ENCODE measurements at regions not wholly inside any gene's neighbourhood (a gene's known extent, or its start where the extent isn't known, plus 50 kb on each side); places are given as distances from the start of the nearest gene placed in this dataset.

DNA sequence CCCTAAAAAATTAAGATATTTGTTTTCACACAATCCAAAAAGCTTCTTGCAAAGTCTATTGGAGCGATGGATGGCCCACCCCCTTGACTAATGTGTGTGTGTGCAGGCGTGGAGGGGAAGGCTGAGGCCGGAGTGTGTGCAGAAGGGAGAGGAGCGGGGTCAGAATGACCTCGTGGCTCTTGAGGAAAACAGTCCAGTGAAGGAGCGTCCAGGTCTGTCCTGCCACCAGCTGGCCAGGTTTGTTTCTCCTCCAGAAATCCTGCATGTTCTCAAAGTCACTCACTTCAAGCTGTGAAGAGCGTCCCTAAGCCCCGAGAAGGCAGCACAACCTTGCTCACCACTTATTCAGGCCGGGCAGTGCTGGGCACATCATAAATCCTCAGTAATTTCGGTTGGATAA is 69.5 kb upstream of the SSX2IP start:
- no peak for DNase-seq
- Mint-ChIP-seq H3K36me3 (no peaks in the 10 kb centered on the region), H3K4me1 (peaks cover 5 to 7% (median 7%) of the 10 kb centered on the region in 3 donors), H3K27ac (peak overlapping the region in 1 of 6 donors; percentile 26), H3K4me3 (peak overlapping the region in 3 of 8 donors; percentile 20 to 77 (median 47)), H3K9me3 (no peaks in the 10 kb centered on the region), H3K27me3 (peaks cover 16 to 24% (median 22%) of the 10 kb centered on the region in 3 donors)
- ATAC-seq (ENCODE audit: low read depth in 2 of 2): no peak

DNA sequence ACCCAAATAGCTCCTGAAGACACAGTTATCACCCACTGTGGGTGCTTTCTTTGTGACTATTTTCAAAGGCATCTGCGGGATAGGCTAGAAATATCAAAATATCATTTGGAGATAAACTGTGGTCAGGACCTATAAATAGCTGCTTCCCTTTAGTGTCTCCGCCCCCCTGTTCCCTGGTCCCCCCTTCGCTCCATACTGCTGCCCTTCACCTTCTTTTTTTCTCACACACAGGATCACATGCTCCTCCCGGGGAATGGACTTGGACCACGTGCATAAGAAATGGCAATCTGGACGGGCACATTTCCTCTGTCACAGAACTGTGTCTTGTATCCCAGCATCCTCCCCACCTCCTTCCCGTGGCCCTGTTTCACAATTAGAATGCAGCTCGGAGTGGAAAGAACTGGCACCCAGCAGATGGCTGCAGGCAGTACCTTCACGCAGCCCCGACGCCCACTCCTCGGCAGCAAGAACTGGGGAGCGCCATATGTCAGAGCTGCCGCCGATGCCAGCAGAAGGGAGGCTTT is 68.8 kb upstream of the SSX2IP start:
- Mint-ChIP-seq H3K4me1 (peaks cover 5 to 7% (median 7%) of the 10 kb centered on the region in 3 donors), H3K27me3 (peaks cover 15 to 17% (median 16%) of the 10 kb centered on the region in 3 donors), H3K9me3 (peaks cover 0 to 2% (median 0%) of the 10 kb centered on the region in 7 donors), H3K36me3 (no peaks in the 10 kb centered on the region), H3K27ac (peak overlapping the region in 1 of 6 donors; percentile 57), H3K4me3 (peak overlapping the region in 7 of 8 donors; percentile 7 to 78 (median 27))
- ATAC-seq (ENCODE audit: low read depth in 2 of 2) (peak in 1 of 2 donors; percentile 21), DNase-seq (no peak)

- Mint-ChIP-seq H3K27ac (no peak overlapping the region), H3K4me3 (no peak overlapping the region), H3K27me3 (peaks cover 10 to 18% (median 16%) of the 10 kb centered on the region in 3 donors), H3K9me3 (peaks cover 0 to 2% (median 0%) of the 10 kb centered on the region in 7 donors), H3K36me3 (no peaks in the 10 kb centered on the region), H3K4me1 (peaks cover 5 to 8% (median 8%) of the 10 kb centered on the region in 3 donors)
- DNase-seq (no peak), ATAC-seq (ENCODE audit: low read depth in 2 of 2) (no peak)
Observed at GRCh38 chr1:84758476-84758875, 68.2 kb upstream of the SSX2IP start.

DNA sequence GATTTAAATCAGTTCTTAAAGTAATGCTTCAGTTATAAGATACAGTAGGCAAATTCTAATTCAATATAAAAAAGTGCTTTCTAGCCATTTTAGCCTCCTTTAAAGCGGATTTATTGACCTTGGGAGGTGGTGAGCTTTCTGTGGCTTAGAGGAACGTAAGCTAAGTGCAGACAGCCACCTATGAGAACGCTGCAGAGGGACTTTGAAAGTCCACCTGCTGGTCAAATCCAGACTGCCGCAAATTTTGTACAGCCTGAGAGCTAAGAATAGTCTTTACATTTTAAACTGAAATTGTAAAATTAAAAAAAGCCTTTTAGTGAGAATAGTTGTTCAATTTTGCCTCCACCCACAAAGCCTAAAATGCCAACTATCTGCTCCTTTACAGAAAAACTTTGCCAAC is 67.0 kb upstream of the SSX2IP start:
- H3K36me3 Mint-ChIP-seq: no peaks in the 10 kb centered on the region
- ATAC-seq (ENCODE audit: low read depth in 2 of 2) (no peak), DNase-seq (no peak)
- H3K4me1 Mint-ChIP-seq: peaks cover 8 to 12% (median 11%) of the 10 kb centered on the region in 3 donors
- H3K9me3 Mint-ChIP-seq: peaks cover 0 to 2% (median 0%) of the 10 kb centered on the region in 7 donors
- H3K4me3 Mint-ChIP-seq: no peak overlapping the region
- H3K27me3 Mint-ChIP-seq: peaks cover 10 to 21% (median 16%) of the 10 kb centered on the region in 3 donors
- no peak overlapping the region for H3K27ac Mint-ChIP-seq

DNA sequence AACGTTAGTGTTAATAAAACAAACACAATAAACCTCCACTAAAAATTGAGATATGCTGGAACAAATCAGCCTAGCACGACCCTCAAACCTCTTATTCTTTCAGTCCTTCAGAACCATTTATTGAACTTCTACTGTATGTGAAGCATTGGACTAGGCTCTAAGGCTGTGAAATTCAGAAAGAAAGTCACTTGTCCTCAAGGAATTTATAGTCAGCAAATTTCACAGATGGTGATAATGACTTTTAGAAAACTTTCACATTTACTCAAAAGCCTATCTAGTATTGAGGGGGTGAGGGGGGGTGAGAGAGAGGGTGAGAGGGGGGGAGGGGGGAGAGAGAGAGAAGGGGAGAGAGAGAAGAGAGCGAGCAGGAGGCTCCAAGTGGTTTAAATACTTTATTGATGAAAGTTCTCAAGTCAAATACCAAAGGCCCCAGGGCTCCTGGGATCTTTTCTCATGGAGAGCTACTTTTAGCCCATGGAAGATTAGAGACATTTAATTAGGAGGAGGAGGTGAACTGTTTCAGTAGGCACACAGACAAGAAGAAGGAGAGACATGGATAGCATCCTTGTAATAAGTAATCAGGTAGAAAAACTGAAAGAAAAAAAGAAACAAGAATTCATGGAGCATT is 66.3 kb upstream of the SSX2IP start:
- H3K9me3 Mint-ChIP-seq: peaks cover 0 to 2% (median 0%) of the 10 kb centered on the region in 7 donors
- peaks cover 8 to 12% (median 11%) of the 10 kb centered on the region in 3 donors for H3K4me1 Mint-ChIP-seq
- DNase-seq (no peak), ATAC-seq (ENCODE audit: low read depth in 2 of 2) (no peak)
- H3K27me3 Mint-ChIP-seq: peaks cover 10 to 21% (median 16%) of the 10 kb centered on the region in 3 donors
- no peaks in the 10 kb centered on the region for H3K36me3 Mint-ChIP-seq
- no peak overlapping the region for H3K27ac Mint-ChIP-seq
- no peak overlapping the region for H3K4me3 Mint-ChIP-seq

DNA sequence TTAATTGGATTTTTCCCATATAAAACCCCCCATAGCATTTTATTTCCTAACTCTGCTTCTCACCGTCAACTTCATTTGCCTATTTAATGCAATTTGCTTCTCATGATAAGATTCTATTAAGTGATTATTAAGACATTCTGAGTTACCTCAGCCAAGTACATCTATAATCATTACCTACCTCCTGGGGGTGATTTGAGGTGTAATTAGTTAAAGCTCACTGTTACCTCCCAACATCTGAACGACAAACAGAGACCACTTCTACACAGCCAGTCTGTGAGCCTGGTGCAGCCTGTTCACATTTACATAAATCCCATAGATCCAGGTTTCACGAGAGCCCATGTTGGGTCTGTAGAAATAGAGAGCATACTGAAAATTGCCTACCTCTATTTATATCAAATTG is 65.7 kb upstream of the SSX2IP start:
- no peak for DNase-seq
- Mint-ChIP-seq H3K4me3 (no peak overlapping the region), H3K27ac (no peak overlapping the region), H3K9me3 (peaks cover 0 to 2% (median 0%) of the 10 kb centered on the region in 7 donors), H3K27me3 (peaks cover 13 to 21% (median 16%) of the 10 kb centered on the region in 3 donors), H3K4me1 (peaks cover 8 to 12% (median 11%) of the 10 kb centered on the region in 3 donors), H3K36me3 (no peaks in the 10 kb centered on the region)
- no peak for ATAC-seq (ENCODE audit: low read depth in 2 of 2)

DNA sequence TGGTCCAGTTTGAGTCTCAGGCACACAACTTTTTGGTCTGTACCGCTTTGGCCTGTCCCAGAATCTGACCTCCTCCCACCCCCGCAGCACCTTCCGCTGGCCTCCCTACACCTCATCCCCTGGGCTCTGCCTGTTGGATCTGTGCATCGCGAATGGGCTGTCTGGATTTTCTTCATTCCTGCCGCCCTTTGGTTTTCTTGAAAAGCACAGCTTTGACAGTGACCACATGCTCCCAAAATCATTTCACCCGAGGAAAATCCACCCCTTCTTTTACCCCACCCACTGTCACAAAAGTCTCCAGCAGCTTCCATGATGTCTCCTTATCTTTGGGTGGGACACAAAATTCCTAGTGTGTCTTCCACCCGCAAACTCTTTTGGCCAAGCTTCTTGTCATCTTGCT is 65.0 kb upstream of the SSX2IP start:
- peaks cover 0 to 2% (median 0%) of the 10 kb centered on the region in 7 donors for H3K9me3 Mint-ChIP-seq
- peak overlapping the region in 1 of 6 donors; percentile 75 for H3K27ac Mint-ChIP-seq
- H3K36me3 Mint-ChIP-seq: no peaks in the 10 kb centered on the region
- H3K4me1 Mint-ChIP-seq: peaks cover 8 to 12% (median 11%) of the 10 kb centered on the region in 3 donors
- H3K27me3 Mint-ChIP-seq: peaks cover 13 to 21% (median 16%) of the 10 kb centered on the region in 3 donors
- ATAC-seq (ENCODE audit: low read depth in 2 of 2) (no peak), DNase-seq (no peak)
- H3K4me3 Mint-ChIP-seq: peak overlapping the region in 1 of 8 donors; percentile 7

GRCh38 chr1:84754386-84754703 is 64.1 kb upstream of the SSX2IP start:
- ATAC-seq (ENCODE audit: low read depth in 2 of 2) (no peak), DNase-seq (no peak)
- Mint-ChIP-seq H3K36me3 (no peaks in the 10 kb centered on the region), H3K4me1 (peaks cover 8 to 11% (median 10%) of the 10 kb centered on the region in 3 donors), H3K4me3 (no peak overlapping the region), H3K27me3 (peaks cover 12 to 15% (median 15%) of the 10 kb centered on the region in 3 donors), H3K9me3 (peaks cover 0 to 2% (median 0%) of the 10 kb centered on the region in 7 donors), H3K27ac (no peak overlapping the region)

DNA sequence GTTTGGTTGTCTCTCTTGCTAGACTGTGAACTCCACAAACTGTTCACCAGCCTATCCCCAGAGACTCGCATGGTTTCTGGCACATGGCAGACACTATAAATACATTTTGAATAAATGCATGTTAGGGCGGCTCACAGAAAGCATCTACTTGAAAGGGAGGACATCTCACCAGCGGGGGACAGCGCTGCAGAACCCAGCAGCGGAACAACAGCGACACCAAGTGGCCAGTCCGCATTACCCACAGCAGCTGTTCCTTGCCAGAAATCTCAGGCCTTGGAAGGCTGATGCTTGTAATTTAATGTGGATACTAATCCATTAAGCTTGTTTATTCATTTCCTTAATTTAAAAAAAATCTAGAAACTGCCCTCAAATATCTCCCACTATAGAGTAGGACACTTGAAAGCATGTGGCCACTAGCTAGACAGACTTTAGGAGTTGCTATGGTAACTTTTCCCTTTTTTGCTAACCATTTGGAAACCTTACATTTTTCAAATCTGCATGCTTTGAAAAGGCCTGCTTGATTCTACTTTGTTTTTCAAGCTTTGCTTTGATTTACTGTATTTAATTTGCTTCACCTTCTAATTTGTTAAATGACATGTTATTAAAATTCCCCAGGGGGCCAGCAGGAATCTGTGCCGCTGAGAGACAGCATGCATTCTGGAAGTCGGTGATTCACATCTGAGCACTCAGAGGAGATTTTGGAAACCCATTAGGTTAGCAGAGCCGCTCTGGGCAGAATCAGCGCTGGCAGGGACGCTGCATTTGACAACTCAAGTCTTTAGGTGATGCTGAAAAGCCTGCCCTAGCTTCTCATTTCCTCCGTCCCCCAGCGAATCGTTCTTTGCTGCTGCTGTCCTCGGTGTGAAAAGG is 63.5 kb upstream of the SSX2IP start:
- DNase-seq: peak; percentile 53
- Mint-ChIP-seq H3K9me3 (peaks cover 0 to 2% (median 0%) of the 10 kb centered on the region in 7 donors), H3K27ac (no peak overlapping the region), H3K4me1 (peaks cover 4 to 5% (median 4%) of the 10 kb centered on the region in 3 donors), H3K27me3 (peaks cover 6 to 17% (median 9%) of the 10 kb centered on the region in 3 donors), H3K36me3 (no peaks in the 10 kb centered on the region), H3K4me3 (no peak overlapping the region)
- ATAC-seq (ENCODE audit: low read depth in 2 of 2): peak; percentile 89 to 93

- Mint-ChIP-seq H3K27me3 (peaks cover 6 to 17% (median 8%) of the 10 kb centered on the region in 3 donors), H3K27ac (no peak overlapping the region), H3K4me1 (peaks cover 4 to 5% (median 4%) of the 10 kb centered on the region in 3 donors), H3K36me3 (no peaks in the 10 kb centered on the region), H3K9me3 (peaks cover 0 to 2% (median 0%) of the 10 kb centered on the region in 7 donors), H3K4me3 (no peak overlapping the region)
- ATAC-seq (ENCODE audit: low read depth in 2 of 2) (no peak), DNase-seq (no peak)
Observed at GRCh38 chr1:84750110-84750730, 60.0 kb upstream of the SSX2IP start.

DNA sequence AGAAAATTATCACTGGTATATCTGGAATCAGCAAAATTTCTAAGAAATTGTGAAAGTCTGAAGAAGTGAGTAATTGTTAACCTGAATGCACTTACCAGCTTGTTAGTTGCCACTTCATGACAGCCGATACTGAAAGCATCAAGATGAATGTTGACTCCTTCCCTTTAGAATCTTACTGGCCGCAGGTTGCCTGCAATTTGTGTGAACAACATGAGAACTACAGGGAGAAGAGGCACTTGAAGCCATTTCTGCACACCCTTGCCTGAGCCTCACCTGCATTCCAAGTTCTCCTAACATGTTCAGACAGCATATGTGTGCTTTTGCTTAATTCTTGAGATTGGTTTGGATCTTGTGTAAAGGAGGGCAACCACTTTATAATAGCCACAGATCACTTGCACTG is 59.2 kb upstream of the SSX2IP start:
- no peak for DNase-seq
- Mint-ChIP-seq H3K9me3 (peaks cover 0 to 2% (median 0%) of the 10 kb centered on the region in 7 donors), H3K27me3 (peaks cover 6 to 17% (median 8%) of the 10 kb centered on the region in 3 donors), H3K27ac (no peak overlapping the region), H3K36me3 (no peaks in the 10 kb centered on the region), H3K4me3 (no peak overlapping the region), H3K4me1 (peaks cover 4 to 5% (median 4%) of the 10 kb centered on the region in 3 donors)
- no peak for ATAC-seq (ENCODE audit: low read depth in 2 of 2)

DNA sequence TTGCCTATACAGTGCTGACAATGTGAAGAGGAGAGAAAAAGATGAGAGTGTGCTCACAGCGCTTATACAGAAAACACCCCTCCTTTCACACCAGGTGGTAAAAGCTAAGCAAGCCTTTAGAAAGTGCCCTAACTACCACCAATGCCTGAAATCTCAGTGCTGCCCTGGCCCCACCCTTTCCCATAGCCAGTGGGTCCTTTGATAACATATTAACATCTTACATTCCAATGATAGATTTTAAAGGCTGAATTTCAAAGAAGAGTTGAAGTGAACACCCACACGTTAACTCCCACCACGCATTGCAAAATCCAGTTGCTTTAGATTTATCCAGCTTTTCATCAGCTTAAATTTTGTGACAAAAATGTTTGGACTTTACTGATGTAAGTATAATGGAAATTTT is 58.1 kb upstream of the SSX2IP start:
- Mint-ChIP-seq H3K4me1 (peaks cover 2 to 3% (median 2%) of the 10 kb centered on the region in 3 donors), H3K27me3 (peaks cover 4 to 15% (median 5%) of the 10 kb centered on the region in 3 donors)
- ATAC-seq (ENCODE audit: low read depth in 2 of 2): no peak

GRCh38 chr1:84745857-84746256 is 55.6 kb upstream of the SSX2IP start:
- DNase-seq (no peak), ATAC-seq (ENCODE audit: low read depth in 2 of 2) (no peak)
- no peak overlapping the region for H3K4me3 Mint-ChIP-seq
- no peaks in the 10 kb centered on the region for H3K36me3 Mint-ChIP-seq
- no peaks in the 10 kb centered on the region for H3K4me1 Mint-ChIP-seq
- H3K9me3 Mint-ChIP-seq: no peaks in the 10 kb centered on the region
- H3K27me3 Mint-ChIP-seq: peaks cover 0 to 8% (median 0%) of the 10 kb centered on the region in 3 donors
- H3K27ac Mint-ChIP-seq: no peak overlapping the region

More for the DNA sequence above, 58.1 kb upstream of the SSX2IP start:
- no peaks in the 10 kb centered on the region for H3K9me3 Mint-ChIP-seq
- no peak for DNase-seq
- no peak overlapping the region for H3K4me3 Mint-ChIP-seq
- H3K36me3 Mint-ChIP-seq: no peaks in the 10 kb centered on the region
- H3K27ac Mint-ChIP-seq: peak overlapping the region in 1 of 6 donors; percentile 14
